ENCODE measurements at regions not wholly inside any gene's neighbourhood (a gene's known extent, or its start where the extent isn't known, plus 50 kb on each side); places are given as distances from the start of the nearest gene placed in this dataset.

GRCh38 chr4:96316776-96317175 lies 476.9 kb downstream of the PDHA2 start:
- DNase-seq (ENCODE audit: low spot score) = no peak

GRCh38 chr4:96317891-96318290 lies 478.0 kb downstream of the PDHA2 start:
- DNase-seq (ENCODE audit: low spot score) = no peak

- DNase-seq (ENCODE audit: low spot score) = no peak
Observed at GRCh38 chr4:96326846-96327245, 487.0 kb downstream of the PDHA2 start.

- DNase-seq (ENCODE audit: low spot score) = no peak
Observed at GRCh38 chr4:96342196-96342595, 502.3 kb downstream of the PDHA2 start.

GRCh38 chr4:96342790-96343455 lies 503.0 kb downstream of the PDHA2 start:
- no peak for DNase-seq (ENCODE audit: low spot score)

GRCh38 chr4:96343836-96344235 lies 503.9 kb downstream of the PDHA2 start:
- no peak for DNase-seq (ENCODE audit: low spot score)

- no peak for DNase-seq (ENCODE audit: low spot score)
Observed at GRCh38 chr4:96347582-96347981, 507.7 kb downstream of the PDHA2 start.

GRCh38 chr4:96352051-96352517 lies 512.2 kb downstream of the PDHA2 start:
- DNase-seq (ENCODE audit: low spot score) = no peak

- DNase-seq (ENCODE audit: low spot score) = no peak
Observed at GRCh38 chr4:96354036-96354712, 514.3 kb downstream of the PDHA2 start.

GRCh38 chr4:96355414-96355813 lies 515.5 kb downstream of the PDHA2 start:
- DNase-seq (ENCODE audit: low spot score) = no peak

GRCh38 chr4:96356591-96357370 lies 516.9 kb downstream of the PDHA2 start:
- DNase-seq (ENCODE audit: low spot score) = no peak

- no peak for DNase-seq (ENCODE audit: low spot score)
Observed at GRCh38 chr4:96366632-96367031, 526.7 kb downstream of the PDHA2 start.

- no peak for DNase-seq (ENCODE audit: low spot score)
Observed at GRCh38 chr4:96375367-96375766, 535.5 kb downstream of the PDHA2 start.

GRCh38 chr4:96379524-96379923 lies 539.6 kb downstream of the PDHA2 start:
- no peak for DNase-seq (ENCODE audit: low spot score)

- no peak for DNase-seq (ENCODE audit: low spot score)
Observed at GRCh38 chr4:96380106-96380505, 540.2 kb downstream of the PDHA2 start.

- no peak for DNase-seq (ENCODE audit: low spot score)
Observed at GRCh38 chr4:96383349-96383748, 543.5 kb downstream of the PDHA2 start.

GRCh38 chr4:96389770-96390169 lies 549.9 kb downstream of the PDHA2 start:
- DNase-seq (ENCODE audit: low spot score) = no peak

GRCh38 chr4:96390404-96390803 lies 550.5 kb downstream of the PDHA2 start:
- no peak for DNase-seq (ENCODE audit: low spot score)

- DNase-seq (ENCODE audit: low spot score) = no peak
Observed at GRCh38 chr4:96395747-96396146, 555.9 kb downstream of the PDHA2 start.

GRCh38 chr4:96406742-96407141 lies 566.8 kb downstream of the PDHA2 start:
- DNase-seq (ENCODE audit: low spot score) = no peak

GRCh38 chr4:96407225-96407624 lies 567.3 kb downstream of the PDHA2 start:
- no peak for DNase-seq (ENCODE audit: low spot score)

GRCh38 chr4:96407738-96408463 lies 568.0 kb downstream of the PDHA2 start:
- no peak for DNase-seq (ENCODE audit: low spot score)

All from ecto neural progenitor cell (in vitro differentiated cells).